ENCODE measurements at regions not wholly inside any gene's neighbourhood (a gene's known extent, or its start where the extent isn't known, plus 50 kb on each side); places are given as distances from the start of the nearest gene placed in this dataset.

DNA sequence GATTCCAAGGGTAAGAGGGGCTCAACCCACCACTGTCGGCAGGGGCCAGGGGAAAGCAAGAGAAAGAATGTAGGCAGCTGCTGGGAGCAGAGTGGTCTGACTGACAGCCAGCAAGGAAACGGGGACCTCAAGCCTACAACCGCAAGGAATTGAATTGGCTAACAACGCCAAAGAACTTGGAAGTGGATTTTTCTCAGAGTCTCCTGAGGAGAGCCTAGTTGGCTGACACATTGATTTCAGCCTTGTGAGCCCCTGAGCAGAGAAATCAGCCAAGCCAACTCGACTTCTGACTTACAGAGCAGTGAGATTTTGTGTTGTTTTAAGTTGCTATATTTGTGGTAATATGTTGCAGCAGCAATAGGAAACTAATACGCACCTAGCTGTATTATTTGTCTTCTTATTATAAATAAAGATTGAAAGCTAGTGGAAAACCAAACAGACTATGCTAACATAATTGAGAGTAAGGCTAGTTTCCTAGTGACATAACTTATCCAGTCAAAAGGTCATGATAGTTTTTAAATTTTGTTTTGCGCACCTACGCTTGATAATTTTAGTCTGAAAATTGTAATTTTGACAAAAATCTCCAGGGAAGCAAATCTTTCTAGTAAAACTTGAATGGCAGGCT, 145.8 kb upstream of the HCCS start:
- DNase-seq (ENCODE audit: extremely low read depth, insufficient read length), result no peak
- Histone ChIP-seq H3K27me3 (replicated peaks; ENCODE audit: control insufficient read depth, insufficient read depth, low read length) (no peaks in the 10 kb centered on the region), H3K36me3 (ENCODE audit: control insufficient read depth, insufficient read depth, low read length) (no peaks in the 10 kb centered on the region), H3K4me3 (replicated peaks; ENCODE audit: low read depth, low read length) (no peak overlapping the region)
- TF ChIP-seq, protein P1, sequence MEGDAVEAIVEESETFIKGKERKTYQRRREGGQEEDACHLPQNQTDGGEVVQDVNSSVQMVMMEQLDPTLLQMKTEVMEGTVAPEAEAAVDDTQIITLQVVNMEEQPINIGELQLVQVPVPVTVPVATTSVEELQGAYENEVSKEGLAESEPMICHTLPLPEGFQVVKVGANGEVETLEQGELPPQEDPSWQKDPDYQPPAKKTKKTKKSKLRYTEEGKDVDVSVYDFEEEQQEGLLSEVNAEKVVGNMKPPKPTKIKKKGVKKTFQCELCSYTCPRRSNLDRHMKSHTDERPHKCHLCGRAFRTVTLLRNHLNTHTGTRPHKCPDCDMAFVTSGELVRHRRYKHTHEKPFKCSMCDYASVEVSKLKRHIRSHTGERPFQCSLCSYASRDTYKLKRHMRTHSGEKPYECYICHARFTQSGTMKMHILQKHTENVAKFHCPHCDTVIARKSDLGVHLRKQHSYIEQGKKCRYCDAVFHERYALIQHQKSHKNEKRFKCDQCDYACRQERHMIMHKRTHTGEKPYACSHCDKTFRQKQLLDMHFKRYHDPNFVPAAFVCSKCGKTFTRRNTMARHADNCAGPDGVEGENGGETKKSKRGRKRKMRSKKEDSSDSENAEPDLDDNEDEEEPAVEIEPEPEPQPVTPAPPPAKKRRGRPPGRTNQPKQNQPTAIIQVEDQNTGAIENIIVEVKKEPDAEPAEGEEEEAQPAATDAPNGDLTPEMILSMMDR (IDR thresholded peaks at IDR 0.05; ENCODE audit: insufficient read depth, low read length, poor library complexity, severe bottlenecking), result no peak

GRCh38 chrX:10966057-10966456, 145.1 kb upstream of the HCCS start:
- Histone ChIP-seq H3K36me3 (ENCODE audit: control insufficient read depth, insufficient read depth, low read length) (no peaks in the 10 kb centered on the region), H3K27me3 (replicated peaks; ENCODE audit: control insufficient read depth, insufficient read depth, low read length) (no peaks in the 10 kb centered on the region), H3K4me3 (replicated peaks; ENCODE audit: low read depth, low read length) (no peak overlapping the region)
- TF ChIP-seq, protein P1 (IDR thresholded peaks at IDR 0.05; ENCODE audit: insufficient read depth, low read length, poor library complexity, severe bottlenecking), result no peak
- no peak for DNase-seq (ENCODE audit: extremely low read depth, insufficient read length)

DNA sequence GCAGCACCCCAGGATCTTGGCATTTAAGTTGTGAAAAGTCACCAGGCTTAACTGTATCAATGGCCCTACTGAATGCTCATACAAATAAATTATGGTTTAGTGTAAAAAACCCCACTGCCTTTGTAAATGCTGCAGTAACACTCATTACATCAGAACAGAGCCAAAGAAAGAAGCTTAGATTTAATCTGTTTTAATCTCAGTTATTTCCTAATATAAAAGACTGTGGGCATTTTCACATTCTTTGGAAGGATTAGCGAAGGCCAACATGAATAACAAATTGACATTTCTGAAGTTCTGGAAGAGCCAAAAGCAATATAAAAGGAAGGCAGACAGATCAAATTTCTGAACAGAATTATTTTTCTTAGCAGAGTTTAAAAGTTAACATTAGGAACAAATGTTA, 140.0 kb upstream of the HCCS start:
- no peaks in the 10 kb centered on the region for H3K27me3 ChIP-seq (replicated peaks; ENCODE audit: control insufficient read depth, insufficient read depth, low read length)
- no peaks in the 10 kb centered on the region for H3K36me3 ChIP-seq (ENCODE audit: control insufficient read depth, insufficient read depth, low read length)
- H3K4me3 ChIP-seq (replicated peaks; ENCODE audit: low read depth, low read length), result no peak overlapping the region
- no peak for DNase-seq (ENCODE audit: extremely low read depth, insufficient read length)
- TF ChIP-seq, protein P1 (IDR thresholded peaks at IDR 0.05; ENCODE audit: insufficient read depth, low read length, poor library complexity, severe bottlenecking), result no peak

DNA sequence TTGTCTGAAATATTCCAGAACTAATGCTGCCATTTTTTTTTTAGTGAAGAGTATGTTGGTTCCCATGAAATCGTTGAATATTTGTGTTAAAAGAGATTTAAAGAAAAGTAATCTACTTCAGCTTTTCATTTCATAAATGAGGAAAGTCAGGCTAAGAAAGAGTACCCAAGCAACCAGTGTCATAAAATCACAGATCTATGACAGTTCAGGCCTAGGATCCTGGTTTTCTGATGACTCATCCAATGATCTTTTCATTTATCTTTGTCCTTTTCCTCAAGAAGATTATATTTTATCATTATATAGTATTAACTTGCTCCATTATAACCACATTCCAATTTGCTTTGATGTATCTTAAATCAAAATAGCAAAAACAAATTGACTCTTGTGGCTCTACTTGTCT, 139.4 kb upstream of the HCCS start:
- TF ChIP-seq, protein P1 (IDR thresholded peaks at IDR 0.05; ENCODE audit: insufficient read depth, low read length, poor library complexity, severe bottlenecking), result no peak
- H3K4me3 ChIP-seq (replicated peaks; ENCODE audit: low read depth, low read length), result no peak overlapping the region
- no peaks in the 10 kb centered on the region for H3K36me3 ChIP-seq (ENCODE audit: control insufficient read depth, insufficient read depth, low read length)
- DNase-seq (ENCODE audit: extremely low read depth, insufficient read length), result no peak
- no peaks in the 10 kb centered on the region for H3K27me3 ChIP-seq (replicated peaks; ENCODE audit: control insufficient read depth, insufficient read depth, low read length)

DNA sequence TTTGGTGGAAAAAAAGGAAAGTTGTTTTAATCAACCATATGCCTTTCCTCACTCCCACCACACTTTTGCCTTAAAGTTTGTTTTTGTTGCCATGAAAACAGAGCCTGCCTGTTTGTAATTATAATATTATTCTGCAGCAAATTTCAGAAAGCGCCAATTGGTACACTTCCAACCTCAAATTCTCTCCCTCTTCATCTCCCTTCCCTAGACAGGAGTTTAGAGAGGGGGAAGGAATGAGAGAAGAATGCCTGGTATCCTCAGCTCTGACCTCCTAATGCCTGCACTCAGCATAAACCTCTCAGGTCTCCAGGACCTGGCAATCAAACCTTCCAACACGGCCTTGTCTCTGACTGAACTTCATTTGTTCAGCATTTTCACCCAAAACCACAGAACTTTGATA, 138.4 kb upstream of the HCCS start:
- H3K36me3 ChIP-seq (ENCODE audit: control insufficient read depth, insufficient read depth, low read length), result no peaks in the 10 kb centered on the region
- no peak overlapping the region for H3K4me3 ChIP-seq (replicated peaks; ENCODE audit: low read depth, low read length)
- no peaks in the 10 kb centered on the region for H3K27me3 ChIP-seq (replicated peaks; ENCODE audit: control insufficient read depth, insufficient read depth, low read length)
- no peak for DNase-seq (ENCODE audit: extremely low read depth, insufficient read length)
- TF ChIP-seq, protein P1 (IDR thresholded peaks at IDR 0.05; ENCODE audit: insufficient read depth, low read length, poor library complexity, severe bottlenecking), result no peak

GRCh38 chrX:10974920-10975319, 136.2 kb upstream of the HCCS start:
- TF ChIP-seq, protein P1 (IDR thresholded peaks at IDR 0.05; ENCODE audit: insufficient read depth, low read length, poor library complexity, severe bottlenecking), result no peak
- DNase-seq (ENCODE audit: extremely low read depth, insufficient read length), result no peak
- no peaks in the 10 kb centered on the region for H3K36me3 ChIP-seq (ENCODE audit: control insufficient read depth, insufficient read depth, low read length)
- no peak overlapping the region for H3K4me3 ChIP-seq (replicated peaks; ENCODE audit: low read depth, low read length)
- no peaks in the 10 kb centered on the region for H3K27me3 ChIP-seq (replicated peaks; ENCODE audit: control insufficient read depth, insufficient read depth, low read length)
